ENCODE measurements at regions not wholly inside any gene's neighbourhood (a gene's known extent, or its start where the extent isn't known, plus 50 kb on each side); places are given as distances from the start of the nearest gene placed in this dataset.

GRCh38 chr14:22416193-22416592 lies 172.8 kb downstream of the DAD1 start:
- TF ChIP-seq NFIC (IDR thresholded peaks at IDR 0.05) (no peak), MAX (IDR thresholded peaks at IDR 0.05) (no peak), USF1 (IDR thresholded peaks at IDR 0.05) (no peak)
